Activated naive CD4-positive, alpha-beta T cell treated with anti-CD3 and anti-CD28 coated beads for 36 hours (primary cell): ENCODE measurements at regions not wholly inside any gene's neighbourhood (a gene's known extent, or its start where the extent isn't known, plus 50 kb on each side); places are given as distances from the start of the nearest gene placed in this dataset.

Experiments
- CTCF ChIA-PET: fragments of 350-600 bp; sonication (Branson Sonifier 250); formaldehyde crosslinking; loops from one replicate; lab custom pipeline; 2021; ENCODE audit warnings: antibody characterized with exemption; lab: Charles Lee
- DNase-seq: peaks from one replicate; pipeline ENCODE4 v3.0.0-alpha.2; 2020
- H3K27ac Mint-ChIP-seq: one replicate; pipeline ENCODE4 v1.8.0; 2021; ENCODE audit warnings: mild to moderate bottlenecking, mixed read lengths
- H3K27me3 Mint-ChIP-seq: one replicate; pipeline ENCODE4 v1.8.0; 2021; ENCODE audit warnings: low read depth, mixed read lengths
- H3K36me3 Mint-ChIP-seq: one replicate; pipeline ENCODE4 v1.8.0; 2021; ENCODE audit warnings: low read depth, mixed read lengths
- H3K4me1 Mint-ChIP-seq: one replicate; pipeline ENCODE4 v1.8.0; 2021; ENCODE audit warnings: low read depth, mixed read lengths
- H3K4me3 Mint-ChIP-seq: one replicate; pipeline ENCODE4 v1.8.0; 2021; ENCODE audit warnings: mild to moderate bottlenecking, moderate library complexity, mixed read lengths
- H3K9me3 Mint-ChIP-seq: one replicate; pipeline ENCODE4 v1.8.0; 2021; ENCODE audit warnings: mixed read lengths
- intact Hi-C: fragments of 100-400 bp; cut with micrococcal nuclease; formaldehyde crosslinking; loops from one replicate; pipeline ENCODE4 v1.15.1; 2023

- H3K36me3 Mint-ChIP-seq, result no peaks in the 10 kb centered on the region
- no peak for DNase-seq
- intact Hi-C loops, result no loop called here
- H3K9me3 Mint-ChIP-seq, result no peaks in the 10 kb centered on the region
- no peak overlapping the region for H3K27ac Mint-ChIP-seq
- CTCF ChIA-PET, result no interaction called here
- H3K4me1 Mint-ChIP-seq, result no peaks in the 10 kb centered on the region
- H3K27me3 Mint-ChIP-seq, result peaks cover 6% of the 10 kb centered on the region
- no peak overlapping the region for H3K4me3 Mint-ChIP-seq
These were observed 1031.2 kb upstream of the TMEM132C start for GRCh38 chr12:127235761-127236160.

DNA sequence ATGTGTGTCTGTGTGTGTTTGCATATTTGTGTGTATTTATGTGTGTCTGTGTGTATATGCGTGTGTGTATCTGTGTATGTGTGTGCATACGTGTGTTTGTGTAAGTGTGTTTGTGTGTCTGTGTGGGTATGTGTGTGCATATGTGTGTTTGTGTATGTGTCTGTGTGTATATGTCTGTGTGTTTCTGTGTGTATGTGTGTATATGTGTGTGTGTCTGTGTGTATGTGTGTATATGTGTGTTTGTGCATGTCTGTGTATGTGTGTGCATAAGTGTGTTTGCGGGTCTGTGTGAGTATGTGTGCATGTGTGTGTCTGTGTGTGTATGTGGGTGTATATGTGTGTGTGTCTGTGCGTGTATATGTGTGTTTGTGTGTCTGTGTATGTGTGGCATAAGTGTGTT lies 1030.5 kb upstream of the TMEM132C start:
- CTCF ChIA-PET, result no interaction called here
- Mint-ChIP-seq H3K4me1 (no peaks in the 10 kb centered on the region), H3K9me3 (no peaks in the 10 kb centered on the region), H3K36me3 (no peaks in the 10 kb centered on the region), H3K27ac (no peak overlapping the region), H3K27me3 (peaks cover 6% of the 10 kb centered on the region), H3K4me3 (no peak overlapping the region)
- DNase-seq, result no peak
- intact Hi-C loops, result no loop called here

- intact Hi-C loops, result no loop called here
- CTCF ChIA-PET, result no interaction called here
- Mint-ChIP-seq H3K27ac (no peak overlapping the region), H3K4me1 (no peaks in the 10 kb centered on the region), H3K27me3 (peaks cover 9% of the 10 kb centered on the region), H3K9me3 (no peaks in the 10 kb centered on the region), H3K4me3 (no peak overlapping the region), H3K36me3 (no peaks in the 10 kb centered on the region)
- no peak for DNase-seq
These were observed 1029.8 kb upstream of the TMEM132C start for GRCh38 chr12:127237151-127237550.

GRCh38 chr12:127238107-127238506 lies 1028.9 kb upstream of the TMEM132C start:
- Mint-ChIP-seq H3K4me1 (no peaks in the 10 kb centered on the region), H3K27ac (no peak overlapping the region), H3K27me3 (peaks cover 15% of the 10 kb centered on the region), H3K9me3 (no peaks in the 10 kb centered on the region), H3K36me3 (no peaks in the 10 kb centered on the region), H3K4me3 (no peak overlapping the region)
- CTCF ChIA-PET, result no interaction called here
- intact Hi-C loops, result no loop called here
- no peak for DNase-seq

GRCh38 chr12:127239781-127240180 lies 1027.2 kb upstream of the TMEM132C start:
- H3K4me3 Mint-ChIP-seq, result no peak overlapping the region
- no peak for DNase-seq
- intact Hi-C loops, result no loop called here
- no peaks in the 10 kb centered on the region for H3K36me3 Mint-ChIP-seq
- H3K4me1 Mint-ChIP-seq, result no peaks in the 10 kb centered on the region
- no peak overlapping the region for H3K27ac Mint-ChIP-seq
- no peaks in the 10 kb centered on the region for H3K9me3 Mint-ChIP-seq
- H3K27me3 Mint-ChIP-seq, result peaks cover 17% of the 10 kb centered on the region
- CTCF ChIA-PET, result no interaction called here

DNA sequence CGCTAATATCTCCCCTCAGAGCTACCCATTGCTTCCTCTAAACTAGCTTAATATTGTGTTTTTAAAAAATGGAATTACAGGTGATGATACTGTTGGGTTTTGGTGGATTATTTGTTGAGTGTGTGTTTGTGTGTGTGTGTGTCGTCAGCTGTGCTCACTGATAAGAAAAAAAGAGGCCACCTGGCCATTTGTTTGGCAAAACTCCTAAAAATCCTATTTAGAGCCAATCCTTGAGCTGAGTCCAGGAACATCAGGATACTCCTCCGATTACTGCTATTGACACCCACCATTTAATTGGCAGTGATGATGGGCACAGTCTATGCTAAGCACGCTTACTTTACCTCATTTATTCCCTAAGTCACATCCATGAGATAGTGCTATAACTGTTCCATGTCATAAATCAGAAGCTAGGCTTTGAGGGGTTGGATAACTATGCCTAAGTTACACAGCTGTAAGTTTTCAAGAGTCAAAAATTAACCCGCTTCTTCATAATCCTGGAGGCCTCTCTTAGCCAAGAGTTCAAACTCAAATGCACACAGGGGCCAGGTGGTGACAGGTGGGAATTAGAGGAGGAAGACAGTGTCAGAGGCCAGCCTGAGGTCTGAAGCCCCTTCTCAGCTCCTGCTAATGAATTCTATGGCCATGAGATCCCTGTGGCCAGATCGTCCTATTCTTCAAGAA lies 1026.6 kb upstream of the TMEM132C start:
- DNase-seq, result no peak
- H3K27ac Mint-ChIP-seq, result no peak overlapping the region
- no peaks in the 10 kb centered on the region for H3K9me3 Mint-ChIP-seq
- no peaks in the 10 kb centered on the region for H3K36me3 Mint-ChIP-seq
- no peaks in the 10 kb centered on the region for H3K4me1 Mint-ChIP-seq
- CTCF ChIA-PET, result no interaction called here
- no peak overlapping the region for H3K4me3 Mint-ChIP-seq
- H3K27me3 Mint-ChIP-seq, result peaks cover 17% of the 10 kb centered on the region
- intact Hi-C loops, result no loop called here

GRCh38 chr12:127241072-127241817 lies 1025.7 kb upstream of the TMEM132C start:
- intact Hi-C loops, result no loop called here
- no peak for DNase-seq
- Mint-ChIP-seq H3K4me1 (no peaks in the 10 kb centered on the region), H3K4me3 (no peak overlapping the region), H3K9me3 (no peaks in the 10 kb centered on the region), H3K27ac (no peak overlapping the region), H3K36me3 (no peaks in the 10 kb centered on the region), H3K27me3 (peaks cover 20% of the 10 kb centered on the region)
- CTCF ChIA-PET, result no interaction called here

DNA sequence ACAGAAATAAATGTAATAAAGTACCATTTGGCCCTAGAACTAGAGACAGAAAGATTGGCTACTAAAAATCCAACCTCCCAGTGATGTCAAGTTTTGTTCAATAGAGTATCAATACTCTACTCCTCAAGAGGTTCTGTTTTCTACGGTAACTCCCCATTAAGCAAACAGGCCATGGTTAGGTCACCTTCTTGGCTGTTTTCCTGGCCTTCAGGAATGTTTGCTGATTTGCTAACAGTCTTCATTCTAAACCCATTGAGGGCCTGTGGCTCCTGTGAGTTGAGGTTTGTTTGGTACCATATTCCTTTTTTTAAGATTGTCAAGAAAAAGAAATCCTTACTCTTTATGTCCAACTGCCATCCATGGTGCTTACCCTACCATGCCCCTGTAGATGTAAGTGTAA lies 1022.0 kb upstream of the TMEM132C start:
- intact Hi-C loops, result no loop called here
- Mint-ChIP-seq H3K27ac (no peak overlapping the region), H3K9me3 (no peaks in the 10 kb centered on the region), H3K4me3 (no peak overlapping the region), H3K36me3 (no peaks in the 10 kb centered on the region), H3K27me3 (peaks cover 23% of the 10 kb centered on the region), H3K4me1 (no peaks in the 10 kb centered on the region)
- CTCF ChIA-PET, result no interaction called here
- no peak for DNase-seq

DNA sequence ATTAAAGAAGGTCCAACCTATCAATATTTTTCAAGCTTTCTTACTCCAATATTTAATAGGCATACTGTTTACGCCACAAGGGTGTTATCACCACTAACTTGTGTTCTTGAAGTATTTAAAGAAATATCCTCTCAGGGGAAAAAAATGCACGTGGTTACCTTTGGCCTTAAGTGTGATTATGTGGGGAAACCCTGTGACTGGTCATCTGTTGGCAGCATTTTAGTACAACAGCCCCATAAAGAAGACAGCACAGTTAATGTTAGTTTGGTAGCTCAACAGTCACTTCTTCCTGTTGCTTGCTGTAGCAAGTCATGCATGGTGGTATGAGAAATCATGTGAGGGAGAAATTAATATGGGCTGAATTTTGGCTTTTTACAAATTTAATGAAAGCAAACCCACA lies 1021.5 kb upstream of the TMEM132C start:
- no peak for DNase-seq
- Mint-ChIP-seq H3K9me3 (no peaks in the 10 kb centered on the region), H3K4me3 (no peak overlapping the region), H3K4me1 (no peaks in the 10 kb centered on the region), H3K36me3 (no peaks in the 10 kb centered on the region), H3K27ac (no peak overlapping the region), H3K27me3 (peaks cover 21% of the 10 kb centered on the region)
- intact Hi-C loops, result no loop called here
- CTCF ChIA-PET, result interaction anchor here (0.7 kb wide), 1 partner anchor 8 kb away, joined by 3 read pairs; no protein-coding TSS in a partner anchor

- no peak overlapping the region for H3K27ac Mint-ChIP-seq
- no peak for DNase-seq
- no peaks in the 10 kb centered on the region for H3K36me3 Mint-ChIP-seq
- H3K9me3 Mint-ChIP-seq, result no peaks in the 10 kb centered on the region
- no peaks in the 10 kb centered on the region for H3K4me1 Mint-ChIP-seq
- H3K4me3 Mint-ChIP-seq, result no peak overlapping the region
- CTCF ChIA-PET, result no interaction called here
- intact Hi-C loops, result no loop called here
- H3K27me3 Mint-ChIP-seq, result peaks cover 15% of the 10 kb centered on the region
These were observed 1019.0 kb upstream of the TMEM132C start for GRCh38 chr12:127247937-127248336.

GRCh38 chr12:127249428-127249827 lies 1017.5 kb upstream of the TMEM132C start:
- Mint-ChIP-seq H3K9me3 (no peaks in the 10 kb centered on the region), H3K36me3 (no peaks in the 10 kb centered on the region), H3K27me3 (peaks cover 14% of the 10 kb centered on the region), H3K4me3 (no peak overlapping the region), H3K4me1 (no peaks in the 10 kb centered on the region), H3K27ac (no peak overlapping the region)
- CTCF ChIA-PET, result no interaction called here
- DNase-seq, result no peak
- intact Hi-C loops, result no loop called here

DNA sequence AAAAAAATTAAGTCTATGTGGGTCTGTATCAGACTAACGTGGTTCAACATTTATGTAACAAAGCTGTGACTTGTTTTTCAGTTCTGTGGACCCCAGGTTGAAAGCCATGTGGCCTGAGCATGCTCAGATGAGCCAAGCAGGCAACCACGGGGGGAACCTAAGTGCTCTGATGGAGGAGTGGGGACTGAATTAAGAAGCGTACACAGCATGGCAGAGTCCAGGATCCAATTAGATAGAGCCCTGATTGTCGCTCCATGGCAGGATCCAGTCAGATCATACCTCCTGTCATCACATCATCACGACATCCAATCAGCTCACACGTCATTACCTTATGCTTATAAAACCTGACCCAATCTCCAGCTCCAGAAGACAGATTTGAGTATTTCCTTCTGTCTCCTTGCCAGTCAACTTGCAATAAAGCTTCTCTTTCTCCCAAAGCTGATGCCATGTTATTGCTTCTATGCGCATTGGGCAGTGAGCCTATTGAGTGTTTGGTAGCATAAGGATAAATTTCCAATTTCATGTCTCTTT lies 1013.1 kb upstream of the TMEM132C start:
- H3K4me3 Mint-ChIP-seq, result no peak overlapping the region
- CTCF ChIA-PET, result interaction anchor here (0.6 kb wide), 1 partner anchor 8 kb away, joined by 3 read pairs; no protein-coding TSS in a partner anchor
- H3K36me3 Mint-ChIP-seq, result no peaks in the 10 kb centered on the region
- H3K9me3 Mint-ChIP-seq, result no peaks in the 10 kb centered on the region
- DNase-seq, result no peak
- intact Hi-C loops, result no loop called here
- no peak overlapping the region for H3K27ac Mint-ChIP-seq
- H3K4me1 Mint-ChIP-seq, result no peaks in the 10 kb centered on the region
- H3K27me3 Mint-ChIP-seq, result peaks cover 16% of the 10 kb centered on the region
